Lower leg skin (tissue), 4 donors: ENCODE measurements at regions not wholly inside any gene's neighbourhood (a gene's known extent, or its start where the extent isn't known, plus 50 kb on each side); places are given as distances from the start of the nearest gene placed in this dataset.

Source experiments
- DNase-seq, 2 donors: peaks; one replicate each; pipeline ENCODE4 v3.0.0-alpha.2; 2019; ENCODE audit warnings: low spot score in 2 of 2
- H3K4me3 ChIP-seq: fragments of 200-600 bp; sonication (generic); 2 replicates; pipeline ENCODE4 v1.5.1; 2017; ENCODE audit warnings: mild to moderate bottlenecking, low read depth; ENCODE audit not compliant: poor library complexity, severe bottlenecking
- CTCF ChIP-seq, 3 donors: fragments of 450-650 bp; IDR thresholded peaks; one replicate each; pipeline ENCODE4 v1.5.1; 2016; ENCODE audit warnings: antibody characterized with exemption in 3 of 3, mild to moderate bottlenecking in 3 of 3, moderate library complexity in 2 of 3
- POLR2A ChIP-seq, 2 donors: fragments of 450-650 bp; IDR thresholded peaks; one replicate each; pipeline ENCODE4 v1.6.1; 2016 to 2017; ENCODE audit warnings: antibody characterized with exemption in 2 of 2, mild to moderate bottlenecking in 1 of 2, moderate library complexity in 1 of 2
- WGBS, 2 donors: methylation state at CpG; one replicate each; pipeline ENCODE4 v1.1.5; 2018; 5-methylcytosine and 5-hydroxymethylcytosine counted together
- intact Hi-C: fragments of 100-400 bp; cut with DNase I; formaldehyde crosslinking; loops from one replicate; pipeline ENCODE4 v1.15.0; 2023; ENCODE audit warnings: low total_unique reads

GRCh38 chrX:23228454-23228853 is 106.2 kb upstream of the PTCHD1 start:
- TF ChIP-seq POLR2A (IDR thresholded peaks at IDR 0.05): no peak
- no peak for TF ChIP-seq CTCF (IDR thresholded peaks at IDR 0.05)
- DNase-seq: no peak

GRCh38 chrX:23228950-23229448 is 105.7 kb upstream of the PTCHD1 start:
- H3K4me3 ChIP-seq: no peak overlapping the region
- no peak for TF ChIP-seq CTCF (IDR thresholded peaks at IDR 0.05)
- intact Hi-C loops: no loop called here
- DNase-seq: no peak
- WGBS, 2 donors: 34 to 47% methylated on average over 5 of the region's 5 CpGs

More at GRCh38 chrX:23228454-23228853, 106.2 kb upstream of the PTCHD1 start:
- intact Hi-C loops: no loop called here
- H3K4me3 ChIP-seq: no peak overlapping the region
- 53 to 66% methylated on average over 3 of the region's 3 CpGs for WGBS, 2 donors

GRCh38 chrX:23235051-23235450 is 99.6 kb upstream of the PTCHD1 start:
- intact Hi-C loops: no loop called here
- 64 to 70% methylated on average over 5 of the region's 5 CpGs for WGBS, 2 donors

GRCh38 chrX:23246001-23246400 is 88.6 kb upstream of the PTCHD1 start:
- WGBS, 2 donors: 68 to 74% methylated on average over 2 of the region's 2 CpGs
- H3K4me3 ChIP-seq: no peak overlapping the region
- intact Hi-C loops: no loop called here
- no peak for DNase-seq
- no peak for TF ChIP-seq CTCF (IDR thresholded peaks at IDR 0.05)
- TF ChIP-seq POLR2A (IDR thresholded peaks at IDR 0.05): no peak

More at GRCh38 chrX:23235051-23235450, 99.6 kb upstream of the PTCHD1 start:
- TF ChIP-seq CTCF (IDR thresholded peaks at IDR 0.05): no peak
- TF ChIP-seq POLR2A (IDR thresholded peaks at IDR 0.05): no peak
- H3K4me3 ChIP-seq: no peak overlapping the region
- DNase-seq: no peak

- TF ChIP-seq CTCF (IDR thresholded peaks at IDR 0.05): no peak
- TF ChIP-seq POLR2A (IDR thresholded peaks at IDR 0.05): no peak
- whole genome bisulfite sequencing, 2 donors: 82 to 83% methylated on average over 7 of the region's 7 CpGs
- intact Hi-C loops: no loop called here
Observed at GRCh38 chrX:23248187-23248586, 86.5 kb upstream of the PTCHD1 start.

GRCh38 chrX:23251043-23251442 is 83.6 kb upstream of the PTCHD1 start:
- TF ChIP-seq POLR2A (IDR thresholded peaks at IDR 0.05) (no peak), CTCF (IDR thresholded peaks at IDR 0.05) (no peak)
- 57 to 81% methylated on average over 1 of the region's 1 CpG for WGBS, 2 donors
- intact Hi-C loops: no loop called here
- no peak for DNase-seq
- H3K4me3 ChIP-seq: no peak overlapping the region

More at GRCh38 chrX:23248187-23248586, 86.5 kb upstream of the PTCHD1 start:
- no peak for DNase-seq
- no peak overlapping the region for H3K4me3 ChIP-seq
